ENCODE measurements at regions not wholly inside any gene's neighbourhood (a gene's known extent, or its start where the extent isn't known, plus 50 kb on each side); places are given as distances from the start of the nearest gene placed in this dataset.
"Not testable (repeated sequence)": the region's sequence is repeated elsewhere in the genome, so short reads cannot be mapped to it uniquely, and the experiment has no call there.

- DNase-seq (ENCODE audit: low spot score): not testable (repeated sequence)
These were observed 51.3 kb upstream of the CSPG4 start for GRCh38 chr15:75763635-75764600.

- no peak for DNase-seq (ENCODE audit: low spot score)
These were observed 50.5 kb upstream of the CSPG4 start for GRCh38 chr15:75763137-75763611.

All from AG08396 (cell line).